ENCODE measurements at regions not wholly inside any gene's neighbourhood (a gene's known extent, or its start where the extent isn't known, plus 50 kb on each side); places are given as distances from the start of the nearest gene placed in this dataset.

- Histone ChIP-seq H3K27me3 (ENCODE audit: control insufficient read depth in 1 of 2, insufficient read depth in 2 of 2, low read length in 2 of 2) (no peaks in the 10 kb centered on the region), H3K9me3 (ENCODE audit: control insufficient read depth in 2 of 2, low read length in 2 of 2) (no peaks in the 10 kb centered on the region), H3K4me3 (ENCODE audit: low read length in 2 of 2) (no peak overlapping the region), H3K9ac (ENCODE audit: low read length in 2 of 2) (no peak overlapping the region), H3K27ac (ENCODE audit: low read length) (no peak overlapping the region), H3K36me3 (ENCODE audit: control insufficient read depth in 2 of 2, insufficient read depth in 2 of 2, low read length in 2 of 2) (no peaks in the 10 kb centered on the region), H3K4me1 (ENCODE audit: control insufficient read depth, insufficient read depth, low read length) (no peaks in the 10 kb centered on the region)
These were observed 307.7 kb upstream of the SOX2 start for GRCh38 chr3:181403876-181404660.

GRCh38 chr3:181402347-181402746, 309.4 kb upstream of the SOX2 start:
- no peak overlapping the region for H3K4me3 ChIP-seq (ENCODE audit: low read length in 2 of 2)
- H3K27me3 ChIP-seq (ENCODE audit: control insufficient read depth in 1 of 2, insufficient read depth in 2 of 2, low read length in 2 of 2) = no peaks in the 10 kb centered on the region
- H3K9me3 ChIP-seq (ENCODE audit: control insufficient read depth in 2 of 2, low read length in 2 of 2) = no peaks in the 10 kb centered on the region
- H3K36me3 ChIP-seq (ENCODE audit: control insufficient read depth in 2 of 2, insufficient read depth in 2 of 2, low read length in 2 of 2) = no peaks in the 10 kb centered on the region
- no peak overlapping the region for H3K27ac ChIP-seq (ENCODE audit: low read length)
- H3K9ac ChIP-seq (ENCODE audit: low read length in 2 of 2) = no peak overlapping the region
- H3K4me1 ChIP-seq (ENCODE audit: control insufficient read depth, insufficient read depth, low read length) = no peaks in the 10 kb centered on the region

- H3K27ac ChIP-seq (ENCODE audit: low read length) = no peak overlapping the region
- H3K27me3 ChIP-seq (ENCODE audit: control insufficient read depth in 1 of 2, insufficient read depth in 2 of 2, low read length in 2 of 2) = no peaks in the 10 kb centered on the region
- no peak overlapping the region for H3K9ac ChIP-seq (ENCODE audit: low read length in 2 of 2)
- no peak overlapping the region for H3K4me3 ChIP-seq (ENCODE audit: low read length in 2 of 2)
- H3K4me1 ChIP-seq (ENCODE audit: control insufficient read depth, insufficient read depth, low read length) = no peaks in the 10 kb centered on the region
- no peaks in the 10 kb centered on the region for H3K9me3 ChIP-seq (ENCODE audit: control insufficient read depth in 2 of 2, low read length in 2 of 2)
- H3K36me3 ChIP-seq (ENCODE audit: control insufficient read depth in 2 of 2, insufficient read depth in 2 of 2, low read length in 2 of 2) = no peaks in the 10 kb centered on the region
These were observed 326.8 kb upstream of the SOX2 start for GRCh38 chr3:181384970-181385369.

- Histone ChIP-seq H3K36me3 (ENCODE audit: control insufficient read depth in 2 of 2, insufficient read depth in 2 of 2, low read length in 2 of 2) (no peaks in the 10 kb centered on the region), H3K27me3 (ENCODE audit: control insufficient read depth in 1 of 2, insufficient read depth in 2 of 2, low read length in 2 of 2) (no peaks in the 10 kb centered on the region), H3K4me1 (ENCODE audit: control insufficient read depth, insufficient read depth, low read length) (no peaks in the 10 kb centered on the region), H3K9me3 (ENCODE audit: control insufficient read depth in 2 of 2, low read length in 2 of 2) (no peaks in the 10 kb centered on the region), H3K4me3 (ENCODE audit: low read length in 2 of 2) (no peak overlapping the region), H3K9ac (ENCODE audit: low read length in 2 of 2) (no peak overlapping the region), H3K27ac (ENCODE audit: low read length) (no peak overlapping the region)
These were observed 328.0 kb upstream of the SOX2 start for GRCh38 chr3:181383760-181384159.

- H3K27ac ChIP-seq (ENCODE audit: low read length) = no peak overlapping the region
- H3K27me3 ChIP-seq (ENCODE audit: control insufficient read depth in 1 of 2, insufficient read depth in 2 of 2, low read length in 2 of 2) = no peaks in the 10 kb centered on the region
- H3K36me3 ChIP-seq (ENCODE audit: control insufficient read depth in 2 of 2, insufficient read depth in 2 of 2, low read length in 2 of 2) = no peaks in the 10 kb centered on the region
These were observed 328.5 kb upstream of the SOX2 start for GRCh38 chr3:181383201-181383600.

GRCh38 chr3:181382656-181383055, 329.1 kb upstream of the SOX2 start:
- Histone ChIP-seq H3K9ac (ENCODE audit: low read length in 2 of 2) (no peak overlapping the region), H3K36me3 (ENCODE audit: control insufficient read depth in 2 of 2, insufficient read depth in 2 of 2, low read length in 2 of 2) (no peaks in the 10 kb centered on the region), H3K4me1 (ENCODE audit: control insufficient read depth, insufficient read depth, low read length) (no peaks in the 10 kb centered on the region), H3K27me3 (ENCODE audit: control insufficient read depth in 1 of 2, insufficient read depth in 2 of 2, low read length in 2 of 2) (no peaks in the 10 kb centered on the region), H3K9me3 (ENCODE audit: control insufficient read depth in 2 of 2, low read length in 2 of 2) (no peaks in the 10 kb centered on the region), H3K27ac (ENCODE audit: low read length) (no peak overlapping the region), H3K4me3 (ENCODE audit: low read length in 2 of 2) (no peak overlapping the region)

More at GRCh38 chr3:181383201-181383600, 328.5 kb upstream of the SOX2 start:
- Histone ChIP-seq H3K9ac (ENCODE audit: low read length in 2 of 2) (no peak overlapping the region), H3K4me3 (ENCODE audit: low read length in 2 of 2) (no peak overlapping the region), H3K9me3 (ENCODE audit: control insufficient read depth in 2 of 2, low read length in 2 of 2) (no peaks in the 10 kb centered on the region), H3K4me1 (ENCODE audit: control insufficient read depth, insufficient read depth, low read length) (no peaks in the 10 kb centered on the region)

GRCh38 chr3:181379278-181379677, 332.4 kb upstream of the SOX2 start:
- no peaks in the 10 kb centered on the region for H3K9me3 ChIP-seq (ENCODE audit: control insufficient read depth in 2 of 2, low read length in 2 of 2)

GRCh38 chr3:181369637-181370036, 342.1 kb upstream of the SOX2 start:
- Histone ChIP-seq H3K9ac (ENCODE audit: low read length in 2 of 2) (no peak overlapping the region), H3K27ac (ENCODE audit: low read length) (no peak overlapping the region), H3K9me3 (ENCODE audit: control insufficient read depth in 2 of 2, low read length in 2 of 2) (no peaks in the 10 kb centered on the region), H3K27me3 (ENCODE audit: control insufficient read depth in 1 of 2, insufficient read depth in 2 of 2, low read length in 2 of 2) (no peaks in the 10 kb centered on the region), H3K4me3 (ENCODE audit: low read length in 2 of 2) (no peak overlapping the region), H3K36me3 (ENCODE audit: control insufficient read depth in 2 of 2, insufficient read depth in 2 of 2, low read length in 2 of 2) (no peaks in the 10 kb centered on the region), H3K4me1 (ENCODE audit: control insufficient read depth, insufficient read depth, low read length) (no peaks in the 10 kb centered on the region)

More at GRCh38 chr3:181379278-181379677, 332.4 kb upstream of the SOX2 start:
- Histone ChIP-seq H3K4me3 (ENCODE audit: low read length in 2 of 2) (no peak overlapping the region), H3K9ac (ENCODE audit: low read length in 2 of 2) (no peak overlapping the region), H3K27me3 (ENCODE audit: control insufficient read depth in 1 of 2, insufficient read depth in 2 of 2, low read length in 2 of 2) (no peaks in the 10 kb centered on the region), H3K36me3 (ENCODE audit: control insufficient read depth in 2 of 2, insufficient read depth in 2 of 2, low read length in 2 of 2) (no peaks in the 10 kb centered on the region), H3K4me1 (ENCODE audit: control insufficient read depth, insufficient read depth, low read length) (no peaks in the 10 kb centered on the region), H3K27ac (ENCODE audit: low read length) (no peak overlapping the region)

- peaks cover 0 to 2% of the 10 kb centered on the region in 2 donors for H3K9me3 ChIP-seq (ENCODE audit: control insufficient read depth in 2 of 2, low read length in 2 of 2)
- H3K36me3 ChIP-seq (ENCODE audit: control insufficient read depth in 2 of 2, insufficient read depth in 2 of 2, low read length in 2 of 2) = no peaks in the 10 kb centered on the region
- no peak overlapping the region for H3K27ac ChIP-seq (ENCODE audit: low read length)
These were observed 348.5 kb upstream of the SOX2 start for GRCh38 chr3:181363231-181363630.

GRCh38 chr3:181362378-181362777, 349.3 kb upstream of the SOX2 start:
- Histone ChIP-seq H3K36me3 (ENCODE audit: control insufficient read depth in 2 of 2, insufficient read depth in 2 of 2, low read length in 2 of 2) (no peaks in the 10 kb centered on the region), H3K9me3 (ENCODE audit: control insufficient read depth in 2 of 2, low read length in 2 of 2) (peaks cover 0 to 2% of the 10 kb centered on the region in 2 donors), H3K9ac (ENCODE audit: low read length in 2 of 2) (no peak overlapping the region), H3K4me3 (ENCODE audit: low read length in 2 of 2) (no peak overlapping the region), H3K4me1 (ENCODE audit: control insufficient read depth, insufficient read depth, low read length) (no peaks in the 10 kb centered on the region), H3K27me3 (ENCODE audit: control insufficient read depth in 1 of 2, insufficient read depth in 2 of 2, low read length in 2 of 2) (no peaks in the 10 kb centered on the region), H3K27ac (ENCODE audit: low read length) (no peak overlapping the region)

More at GRCh38 chr3:181363231-181363630, 348.5 kb upstream of the SOX2 start:
- Histone ChIP-seq H3K4me3 (ENCODE audit: low read length in 2 of 2) (no peak overlapping the region), H3K9ac (ENCODE audit: low read length in 2 of 2) (no peak overlapping the region), H3K4me1 (ENCODE audit: control insufficient read depth, insufficient read depth, low read length) (no peaks in the 10 kb centered on the region), H3K27me3 (ENCODE audit: control insufficient read depth in 1 of 2, insufficient read depth in 2 of 2, low read length in 2 of 2) (no peaks in the 10 kb centered on the region)

GRCh38 chr3:181358562-181358961, 353.2 kb upstream of the SOX2 start:
- Histone ChIP-seq H3K4me3 (ENCODE audit: low read length in 2 of 2) (no peak overlapping the region), H3K9me3 (ENCODE audit: control insufficient read depth in 2 of 2, low read length in 2 of 2) (peaks cover 0 to 2% of the 10 kb centered on the region in 2 donors), H3K9ac (ENCODE audit: low read length in 2 of 2) (no peak overlapping the region), H3K36me3 (ENCODE audit: control insufficient read depth in 2 of 2, insufficient read depth in 2 of 2, low read length in 2 of 2) (no peaks in the 10 kb centered on the region), H3K27me3 (ENCODE audit: control insufficient read depth in 1 of 2, insufficient read depth in 2 of 2, low read length in 2 of 2) (no peaks in the 10 kb centered on the region), H3K4me1 (ENCODE audit: control insufficient read depth, insufficient read depth, low read length) (no peaks in the 10 kb centered on the region), H3K27ac (ENCODE audit: low read length) (no peak overlapping the region)

Data from stomach smooth muscle (tissue), 2 donors.